GM23338 (cell line): ENCODE measurements at regions not wholly inside any gene's neighbourhood (a gene's known extent, or its start where the extent isn't known, plus 50 kb on each side); places are given as distances from the start of the nearest gene placed in this dataset.

Experiments used
- CREB1 ChIP-seq: fragments of 250-450 bp; sonication (Bioruptor Pico); IDR thresholded peaks from 2 replicates; pipeline ENCODE4 v1.5.0; 2020; ENCODE audit warnings: low read depth, mild to moderate bottlenecking, moderate library complexity
- CTCF ChIP-seq, 2 experiments: fragments of 200-600 bp in 1 of 2; sonication (generic) in 1 of 2; conservative IDR thresholded peaks; 2 replicates each; pipeline versions ENCODE4 v1.5.1 to v1.6.1; 2016 to 2017; ENCODE audit warnings: antibody characterized with exemption in 2 of 2, low read depth in 2 of 2, mild to moderate bottlenecking in 2 of 2, moderate library complexity in 1 of 2
- ETS1 ChIP-seq: IDR thresholded peaks from 2 replicates; pipeline ENCODE4 v1.6.1; 2016; ENCODE audit warnings: antibody characterized with exemption
- EZH2 ChIP-seq: fragments of 200-600 bp; sonication (generic); IDR thresholded peaks from one replicate; pipeline ENCODE4 v1.8.0; 2017; ENCODE audit warnings: antibody characterized with exemption, mild to moderate bottlenecking, low read depth; ENCODE audit not compliant: unreplicated experiment
- EZH2phosphoT487 ChIP-seq: fragments of 200-600 bp; sonication (generic); IDR thresholded peaks from one replicate; pipeline ENCODE4 v1.8.1; 2018; ENCODE audit warnings: antibody characterized with exemption; ENCODE audit not compliant: unreplicated experiment
- JUNB ChIP-seq: IDR thresholded peaks from one replicate; pipeline ENCODE4 v1.6.1; 2016; ENCODE audit warnings: antibody characterized with exemption; ENCODE audit not compliant: unreplicated experiment
- NANOG ChIP-seq: IDR thresholded peaks from 2 replicates; pipeline ENCODE4 v1.6.1; 2016; ENCODE audit warnings: antibody characterized with exemption, borderline replicate concordance
- POLR2AphosphoS5 ChIP-seq: IDR thresholded peaks from 2 replicates; pipeline ENCODE4 v1.6.1; 2016; ENCODE audit warnings: antibody characterized with exemption, low read depth
- REST ChIP-seq: IDR thresholded peaks from one replicate; pipeline ENCODE4 v1.6.1; 2018; ENCODE audit warnings: antibody characterized with exemption; ENCODE audit not compliant: unreplicated experiment
- STAT1 ChIP-seq: IDR thresholded peaks from one replicate; pipeline ENCODE4 v1.6.1; 2016; ENCODE audit warnings: antibody characterized with exemption; ENCODE audit not compliant: unreplicated experiment
- ZNF114 ChIP-seq: fragments of 250-450 bp; sonication (Bioruptor Pico); IDR thresholded peaks from 2 replicates; pipeline ENCODE4 v1.5.0; 2020; ENCODE audit warnings: mild to moderate bottlenecking, moderate library complexity
- ZNF331 ChIP-seq: fragments of 250-450 bp; sonication (Bioruptor Pico); IDR thresholded peaks from 2 replicates; pipeline ENCODE4 v1.5.0; 2020; ENCODE audit warnings: low read depth, mild to moderate bottlenecking, moderate library complexity
- ZNF462 ChIP-seq: fragments of 250-450 bp; sonication (Bioruptor Pico); IDR thresholded peaks from 2 replicates; pipeline ENCODE4 v1.5.0; 2020; ENCODE audit warnings: mild to moderate bottlenecking, moderate library complexity

GRCh38 chr20:24784607-24785006 is 164.5 kb upstream of the CST7 start:
- no peak for TF ChIP-seq CTCF (conservative IDR thresholded peaks at IDR 0.05; ENCODE audit: low read depth in 2 of 2)
- no peak for TF ChIP-seq EZH2
- no peak for TF ChIP-seq EZH2phosphoT487
- no peak for TF ChIP-seq JUNB
- no peak for TF ChIP-seq POLR2AphosphoS5
- TF ChIP-seq REST = no peak
- TF ChIP-seq ZNF331 = no peak
- no peak for TF ChIP-seq ZNF114 (CRISPR knock-in tag)
- no peak for TF ChIP-seq CREB1
- no peak for TF ChIP-seq ETS1
- TF ChIP-seq STAT1 = no peak
- TF ChIP-seq NANOG = no peak
- TF ChIP-seq ZNF462 (CRISPR knock-in tag) = no peak
